ENCODE measurements at regions not wholly inside any gene's neighbourhood (a gene's known extent, or its start where the extent isn't known, plus 50 kb on each side); places are given as distances from the start of the nearest gene placed in this dataset.

DNA sequence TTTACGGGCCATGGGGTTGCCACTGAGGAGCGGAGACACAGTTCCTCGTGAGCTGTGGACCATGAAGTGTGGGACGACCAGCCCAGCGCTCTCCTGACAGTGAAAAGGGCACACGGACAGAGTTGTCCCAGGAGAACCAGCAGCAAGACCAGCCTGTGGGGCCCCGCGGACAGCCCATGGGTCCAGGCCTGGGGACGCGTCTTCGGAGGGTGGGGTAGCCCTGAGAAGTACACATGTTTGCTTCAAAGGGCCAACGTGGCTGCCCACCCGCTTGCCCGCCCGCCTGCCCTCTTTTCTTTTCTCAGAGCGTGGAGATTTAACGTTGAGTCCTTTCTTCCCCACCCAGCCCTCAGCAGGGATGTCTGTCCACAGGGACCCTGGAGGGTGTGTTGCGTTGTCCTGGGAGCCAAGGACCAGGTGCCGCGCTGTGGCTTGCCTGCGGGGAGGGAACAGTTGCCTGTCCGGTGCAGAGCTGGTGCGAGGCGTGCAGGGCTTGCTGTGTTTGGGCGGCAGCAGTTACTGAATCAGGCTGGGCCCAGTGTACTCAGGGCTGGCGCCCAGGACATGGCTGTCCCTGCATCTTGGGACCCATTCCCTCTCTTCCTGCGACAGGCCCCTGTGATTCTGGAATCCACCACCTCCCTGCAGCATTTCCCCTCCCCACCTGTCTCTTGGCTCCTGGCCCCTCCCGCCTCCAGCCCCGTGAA lies 120.1 kb upstream of the HDAC4 start:
- no peak for DNase-seq

DNA sequence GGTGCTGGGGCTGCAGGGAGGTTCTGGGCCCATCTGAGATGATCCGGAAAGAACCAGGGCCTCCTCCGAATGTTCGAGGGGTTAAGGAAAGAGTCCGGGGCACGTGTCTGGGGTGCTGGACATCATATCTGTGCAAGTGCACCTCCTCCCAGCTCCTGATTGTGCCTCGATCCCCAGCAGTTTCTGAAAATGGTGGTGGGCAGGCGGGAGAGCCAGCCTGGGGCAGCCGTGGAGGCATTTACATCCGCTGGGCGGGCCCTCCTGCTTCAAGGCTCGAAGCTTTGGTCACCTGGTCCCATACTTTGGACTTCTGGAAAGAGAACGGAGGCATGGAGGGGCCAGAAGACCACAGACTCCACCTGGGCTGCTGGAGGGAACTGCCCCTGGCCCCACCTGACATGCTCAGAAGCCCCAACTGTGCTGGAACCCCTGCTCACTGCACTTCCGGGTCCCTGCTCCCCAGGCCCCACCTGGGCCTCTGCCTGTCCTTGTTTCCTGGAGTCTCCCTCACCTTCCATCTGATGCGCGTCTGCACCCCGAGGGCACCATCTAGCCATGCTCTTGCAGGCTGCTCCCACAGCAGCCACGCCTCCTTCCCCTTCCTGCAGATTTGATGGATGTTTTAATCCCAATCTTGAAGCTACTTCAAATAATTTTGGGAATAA lies 119.2 kb upstream of the HDAC4 start:
- no peak for DNase-seq

DNA sequence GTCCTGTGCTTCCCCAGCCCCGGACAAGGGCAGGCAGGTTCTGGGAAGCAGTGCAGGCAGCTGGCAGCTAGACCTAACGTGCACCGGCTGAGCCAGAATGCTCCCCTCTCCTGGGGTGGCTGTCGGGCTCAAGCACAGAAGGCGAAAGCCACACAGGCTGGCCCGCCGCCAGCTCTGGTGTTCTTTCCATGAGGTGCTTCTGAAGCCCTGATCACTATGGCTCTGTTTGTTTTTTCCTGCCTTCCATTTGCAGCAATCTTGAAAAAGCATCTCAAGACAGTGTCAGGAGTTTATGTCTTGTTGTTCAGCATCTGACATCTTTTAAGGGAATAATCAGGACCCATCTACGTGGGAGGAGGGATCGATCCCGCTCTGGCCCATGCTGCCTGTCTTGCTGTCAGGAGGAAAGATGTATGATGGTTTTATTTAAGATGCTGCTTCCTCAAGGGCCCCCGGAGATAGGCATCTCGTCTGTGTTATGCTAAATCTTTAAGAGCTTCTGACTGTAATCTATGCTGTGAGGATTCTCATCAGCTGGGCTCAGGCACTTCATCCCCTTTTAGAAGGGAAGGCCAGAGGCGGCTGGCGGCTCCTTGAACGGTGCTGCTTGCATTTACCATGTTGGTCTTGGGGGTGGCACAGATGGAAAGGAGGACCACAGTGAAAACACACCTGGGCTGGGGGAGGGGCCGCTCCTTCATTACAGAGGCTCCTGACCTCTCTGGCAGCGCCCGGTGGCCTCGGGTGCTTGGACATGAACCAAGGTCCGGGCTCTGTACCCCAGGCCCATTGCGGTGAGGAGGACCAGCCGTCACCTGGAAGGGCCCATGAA lies 118.5 kb upstream of the HDAC4 start:
- DNase-seq: peak; percentile 46

DNA sequence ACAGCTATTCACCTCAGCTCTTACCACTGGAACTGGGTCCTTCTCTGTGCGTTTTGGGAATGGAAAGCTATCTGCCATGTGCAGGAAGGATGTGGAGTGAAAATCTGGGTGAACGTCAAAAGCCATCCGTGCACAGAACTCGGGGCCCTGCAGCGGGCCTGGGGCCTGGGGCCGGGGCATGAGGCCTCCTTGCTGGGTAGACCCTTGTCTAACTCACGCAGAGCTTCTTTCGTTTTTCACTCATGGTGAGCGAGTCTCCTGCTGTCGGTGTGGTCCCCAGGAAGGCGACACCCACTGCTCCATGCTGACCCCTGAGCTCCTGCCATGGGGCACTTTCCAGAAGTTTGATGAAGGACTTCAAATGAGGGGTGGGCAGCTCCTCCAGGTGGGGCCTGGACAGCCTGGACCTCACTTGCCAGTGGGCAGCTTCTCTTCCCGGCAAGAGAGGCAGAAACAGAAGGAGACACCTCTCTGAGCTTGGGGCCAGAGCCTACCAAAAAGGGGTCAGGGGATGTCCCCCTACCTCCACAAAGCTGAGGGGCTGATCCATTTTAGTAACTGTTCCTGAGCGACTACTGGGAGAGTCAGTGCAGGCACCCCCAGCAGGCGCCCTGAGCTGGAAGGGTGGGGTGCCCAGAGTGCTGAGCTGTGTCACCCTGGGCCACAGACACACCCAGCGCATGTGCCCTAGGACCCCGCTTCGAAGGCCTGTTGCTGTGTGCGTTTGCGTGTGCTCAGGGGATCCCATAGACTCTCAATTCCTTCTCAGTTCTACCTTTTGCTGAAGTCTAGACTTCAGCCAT lies 117.7 kb upstream of the HDAC4 start:
- no peak for DNase-seq

DNA sequence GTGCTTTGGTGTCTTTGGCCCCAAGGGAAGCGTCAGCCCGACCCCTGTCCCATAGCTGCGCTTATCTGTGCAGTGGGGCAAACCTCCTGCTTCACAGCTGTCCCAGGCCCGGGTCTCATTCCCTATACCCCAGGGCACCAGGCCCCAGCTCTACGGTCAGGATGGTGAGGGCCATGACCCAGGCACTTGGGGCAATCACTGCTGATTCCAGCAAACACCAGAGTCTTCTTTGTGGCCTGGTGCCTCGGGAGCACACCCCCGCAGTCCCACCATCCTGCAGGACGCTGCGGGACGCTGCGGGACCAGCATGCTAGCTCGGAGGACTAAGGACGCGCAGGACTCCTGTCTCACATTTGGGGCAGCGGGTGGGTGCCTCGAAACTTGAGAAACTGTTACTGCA lies 116.9 kb upstream of the HDAC4 start:
- no peak for DNase-seq

DNA sequence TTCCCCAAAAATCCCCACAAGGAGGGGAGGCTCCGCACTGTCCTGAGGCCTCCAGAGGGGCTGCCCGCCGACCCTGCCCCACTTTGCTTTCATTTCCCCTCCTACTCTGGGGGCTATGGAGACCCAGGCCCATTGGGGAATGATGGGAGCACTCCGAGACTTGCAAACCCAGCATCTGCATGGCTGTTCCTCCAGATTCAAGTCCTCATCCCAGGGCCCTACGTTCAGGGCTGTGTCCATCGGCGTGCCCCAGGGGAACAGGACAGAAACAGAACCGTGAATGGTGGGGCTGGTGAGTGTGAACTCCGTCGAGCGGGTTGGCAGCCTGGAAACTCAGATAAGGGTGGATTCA lies 116.1 kb upstream of the HDAC4 start:
- no peak for DNase-seq

DNA sequence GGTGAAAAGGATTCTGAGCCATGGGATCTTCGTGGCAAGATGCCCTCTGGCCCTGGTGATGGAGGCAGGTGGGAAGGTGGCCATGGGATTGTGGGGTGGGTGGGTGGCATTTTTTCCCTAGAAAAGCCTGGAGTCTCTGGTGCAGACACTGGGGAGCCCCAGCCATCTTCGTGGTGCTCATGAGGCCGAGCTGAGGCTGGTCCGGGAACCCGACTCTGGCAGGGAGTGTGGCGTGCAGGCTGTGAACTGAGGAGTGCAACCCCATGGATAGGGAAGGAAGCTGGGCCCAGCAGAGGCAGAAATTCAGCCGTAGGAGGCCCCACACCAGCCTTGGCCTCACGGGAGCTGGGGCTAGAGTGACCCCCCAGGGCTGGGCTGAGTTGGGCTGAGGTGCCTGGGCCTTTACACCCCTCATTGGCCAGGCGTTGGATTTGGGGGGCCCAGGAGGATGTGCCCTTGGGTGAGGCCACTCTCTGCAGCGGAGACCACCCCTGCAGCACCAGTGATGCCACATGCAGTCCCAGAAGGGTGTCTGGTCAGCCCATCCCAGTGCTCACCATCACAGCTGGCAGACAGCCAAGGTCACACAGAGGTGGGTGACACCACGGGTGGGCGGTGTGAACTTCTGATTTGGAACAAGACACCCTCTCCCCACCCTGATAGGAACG lies 115.6 kb upstream of the HDAC4 start:
- DNase-seq: no peak

DNA sequence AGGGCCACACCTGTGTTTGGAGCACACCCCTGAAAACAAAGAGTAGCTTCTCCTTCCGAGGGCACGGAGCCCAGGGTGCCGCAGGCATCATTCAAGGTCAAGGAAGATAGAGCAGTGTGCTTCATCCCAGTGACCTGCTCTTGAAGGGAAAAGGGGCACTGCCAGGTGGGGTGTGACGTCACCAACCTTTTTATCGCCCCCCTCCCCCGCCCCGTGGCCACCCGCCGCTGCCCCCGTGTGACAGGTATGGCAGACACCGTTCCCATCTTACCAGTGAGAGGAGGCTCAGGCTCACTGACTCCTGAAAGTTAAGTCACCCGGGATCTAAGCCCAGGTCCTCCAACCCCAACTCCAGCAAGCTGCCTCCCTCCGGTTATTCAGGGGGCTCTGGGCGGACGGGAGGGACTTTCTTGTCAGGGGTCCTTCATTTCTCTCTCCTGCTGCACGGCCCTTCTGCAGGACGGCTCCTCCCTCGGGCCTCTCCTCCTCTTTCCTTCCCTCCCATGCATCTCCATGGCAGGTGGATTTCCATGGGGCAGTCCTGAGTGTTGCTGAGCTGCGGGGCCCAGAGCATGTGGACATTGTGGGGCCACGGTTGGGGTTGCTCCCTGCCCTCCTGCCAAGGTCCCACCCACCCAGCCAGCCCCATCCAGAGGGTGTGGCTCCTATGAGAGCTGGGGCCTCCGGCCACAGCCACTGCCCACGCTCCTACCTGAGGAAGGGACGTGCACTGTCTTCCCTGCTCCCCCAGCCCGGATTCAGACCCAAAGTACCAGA lies 114.1 kb upstream of the HDAC4 start:
- no peak for DNase-seq

DNA sequence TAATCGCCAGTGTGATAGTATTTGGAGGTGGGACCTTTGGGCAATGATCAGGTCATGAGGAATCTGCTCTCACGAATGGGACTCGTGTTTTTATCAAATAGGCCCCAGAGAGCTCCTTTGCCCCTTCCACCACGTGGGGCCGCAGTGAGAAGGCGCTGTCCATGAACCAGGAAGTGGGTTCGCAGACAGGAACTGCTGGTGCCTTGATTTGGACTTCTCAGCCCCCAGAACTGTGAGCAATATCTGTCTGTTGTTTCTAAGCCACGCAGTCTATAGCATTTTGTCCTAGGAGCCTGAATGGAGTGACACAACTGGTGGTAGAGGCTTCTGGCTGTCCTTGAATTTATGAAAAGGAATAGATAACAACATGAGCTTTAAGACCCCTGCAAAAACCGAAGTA lies 111.2 kb upstream of the HDAC4 start:
- no peak for DNase-seq

DNA sequence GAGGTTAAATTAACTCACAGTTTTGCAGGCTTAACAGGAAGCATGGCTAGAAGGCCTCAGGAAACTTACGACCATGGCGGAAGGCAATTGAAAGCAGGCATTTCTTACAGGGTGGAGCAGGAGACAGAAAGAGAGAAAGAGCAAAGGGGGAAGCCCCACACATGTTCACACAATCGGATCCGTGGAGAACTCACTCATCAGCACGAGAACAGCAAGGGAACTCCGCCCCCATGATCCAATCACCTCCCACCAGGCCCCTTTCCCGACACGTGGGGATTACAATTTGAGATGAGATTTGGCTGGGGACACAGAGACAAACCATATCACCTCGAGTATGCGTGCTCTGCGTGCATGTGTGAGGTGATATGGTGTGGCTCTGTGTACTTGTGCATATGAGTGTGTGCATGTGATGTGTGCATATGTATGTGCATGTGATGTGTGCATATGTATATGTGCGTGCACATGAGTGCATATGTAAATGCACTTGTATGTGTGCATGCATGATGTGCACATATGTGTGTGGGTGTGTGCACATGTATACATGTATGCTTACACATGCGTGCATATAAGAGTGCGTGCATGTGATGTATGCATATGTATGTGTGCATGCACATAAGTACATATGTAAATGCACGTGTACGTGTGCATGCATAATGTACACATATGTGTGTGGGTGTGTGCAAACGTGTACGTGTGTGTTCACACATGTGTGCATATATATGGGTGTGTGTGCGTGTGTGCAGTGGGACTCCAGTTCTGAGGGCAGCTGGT lies 108.7 kb upstream of the HDAC4 start:
- no peak for DNase-seq

DNA sequence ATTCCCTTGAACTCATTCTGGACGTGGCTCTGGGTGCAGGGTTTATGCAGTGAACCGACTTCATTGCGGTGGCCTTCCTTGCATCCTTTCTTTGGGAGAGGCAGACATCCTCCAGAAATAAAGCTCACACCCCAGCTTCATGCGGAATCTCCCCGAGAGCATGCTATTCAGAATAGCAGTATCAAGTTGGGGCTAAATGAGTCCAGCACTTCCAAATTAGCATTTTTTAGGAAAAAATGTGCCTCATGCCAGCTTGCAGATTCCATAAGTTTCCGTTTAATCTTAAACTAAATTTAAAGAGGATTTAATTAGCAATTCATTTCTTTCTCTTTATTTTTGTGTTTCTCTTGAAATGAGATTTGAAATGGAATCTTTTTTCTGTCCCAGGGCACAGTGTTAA lies 107.4 kb upstream of the HDAC4 start:
- no peak for DNase-seq

DNA sequence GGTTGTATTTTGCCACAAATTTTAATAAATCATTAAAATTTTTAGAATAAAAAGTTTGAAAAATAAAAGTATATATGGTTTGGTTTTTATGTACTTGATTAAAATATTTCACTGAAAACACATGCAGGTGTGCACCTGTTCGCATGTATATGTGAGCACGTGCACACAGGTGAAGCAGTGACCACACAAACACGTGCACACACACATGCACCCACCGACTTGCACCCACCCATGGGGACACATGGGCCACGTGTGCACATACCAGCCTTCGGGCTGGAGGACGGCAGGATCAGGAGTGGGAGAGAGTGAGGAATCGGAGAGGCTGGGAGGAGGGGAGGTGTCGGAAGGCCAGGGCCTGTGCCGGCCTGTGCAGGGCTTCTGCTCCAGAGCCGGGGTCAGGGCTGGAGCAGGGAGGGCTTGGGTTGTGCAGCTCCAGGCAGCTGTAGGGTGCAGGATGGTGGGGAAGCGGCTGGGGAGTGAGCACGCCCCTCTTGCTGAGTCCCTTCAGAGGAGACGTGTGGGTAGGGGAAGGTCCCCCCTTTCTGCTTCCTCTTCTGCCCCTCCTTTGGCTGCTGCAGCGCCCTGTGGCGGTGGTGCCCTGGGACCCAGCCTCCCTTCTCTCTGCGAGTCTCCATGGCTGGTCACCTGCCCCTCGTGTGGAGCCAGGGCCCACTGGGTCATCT lies 106.9 kb upstream of the HDAC4 start:
- DNase-seq: no peak

DNA sequence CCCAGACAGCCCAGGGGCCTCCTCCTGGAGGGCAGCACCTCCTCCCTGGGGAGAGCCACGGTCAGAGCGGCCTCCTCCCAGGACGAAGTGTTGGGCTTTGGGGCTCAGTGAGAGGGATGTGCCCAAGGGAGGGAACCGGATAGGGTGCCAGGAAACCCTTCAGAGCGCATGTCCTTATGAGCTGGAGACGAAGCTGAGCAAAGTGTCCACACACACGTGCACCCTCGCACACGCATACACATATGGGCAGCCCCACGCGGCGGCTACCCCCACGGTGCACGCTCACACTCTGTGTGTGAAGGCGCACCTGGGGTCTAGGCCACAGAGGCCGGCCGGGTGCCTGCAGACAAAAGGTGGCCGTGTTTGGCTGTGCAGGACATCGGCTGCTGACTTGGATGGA lies 106.1 kb upstream of the HDAC4 start:
- no peak for DNase-seq

DNA sequence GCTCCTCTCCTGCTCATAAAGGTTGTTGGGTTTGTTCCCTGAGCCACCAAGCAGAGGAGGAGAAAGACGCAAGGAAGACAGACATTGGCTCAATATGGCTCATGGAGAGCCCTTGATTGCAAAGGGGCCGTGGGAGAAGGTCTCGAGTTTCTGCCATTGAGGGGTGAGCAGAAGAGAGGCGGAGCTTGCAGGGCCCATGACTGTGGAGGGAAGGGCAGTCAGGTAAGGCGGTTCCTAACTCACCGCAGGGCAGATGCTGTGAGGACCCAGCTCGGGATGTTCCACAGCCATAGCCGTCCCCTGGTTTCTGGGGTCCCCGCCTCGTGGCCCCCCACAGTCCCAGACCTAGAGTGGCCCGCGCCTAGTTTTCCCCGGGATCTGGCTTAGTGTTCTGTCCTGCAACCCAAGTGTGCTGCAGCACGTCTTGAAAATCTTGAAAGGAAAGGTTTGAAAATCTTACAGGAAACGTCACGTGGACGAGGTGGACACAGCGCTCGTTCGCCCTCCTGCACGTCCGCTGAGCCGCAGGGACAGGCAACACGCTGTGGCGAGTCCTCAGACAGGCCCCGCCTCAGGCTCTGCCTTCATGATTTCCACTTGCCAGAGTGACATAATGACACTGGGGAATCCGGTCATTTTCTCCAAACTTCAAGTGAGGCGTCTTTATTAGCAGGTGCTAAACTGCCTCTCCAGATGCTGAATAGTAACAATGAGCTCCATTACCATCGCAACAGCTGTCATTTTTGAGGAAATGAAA lies 105.5 kb upstream of the HDAC4 start:
- no peak for DNase-seq

DNA sequence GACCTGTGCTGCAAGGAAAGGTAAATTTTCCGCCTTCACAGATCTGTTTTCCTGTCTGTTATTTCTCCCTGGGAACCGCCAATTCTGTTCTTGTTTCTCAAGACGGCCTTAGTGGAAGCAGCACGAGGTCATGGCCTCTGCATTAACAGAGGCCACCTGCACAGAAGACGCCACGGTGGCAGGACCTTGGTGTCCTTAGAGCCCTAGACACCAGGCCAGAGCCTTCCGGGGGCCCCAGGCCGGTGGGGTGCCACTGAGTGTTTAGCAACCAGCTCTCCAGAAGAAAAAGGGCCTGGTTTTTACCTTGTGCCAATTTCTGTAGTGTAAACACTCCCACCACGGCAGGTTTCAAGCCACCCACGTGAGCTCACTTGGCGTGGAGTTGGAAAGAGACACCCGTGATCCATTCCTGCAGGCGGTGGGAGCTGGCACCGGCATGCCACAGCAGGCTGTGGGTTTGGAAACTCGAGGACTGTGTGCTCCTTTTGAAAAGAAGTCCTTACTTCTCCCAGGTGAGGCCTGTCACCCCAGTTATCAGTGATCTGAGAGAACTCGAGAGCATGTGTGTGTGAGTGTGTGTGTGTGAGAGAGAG lies 103.9 kb upstream of the HDAC4 start:
- no peak for DNase-seq

DNA sequence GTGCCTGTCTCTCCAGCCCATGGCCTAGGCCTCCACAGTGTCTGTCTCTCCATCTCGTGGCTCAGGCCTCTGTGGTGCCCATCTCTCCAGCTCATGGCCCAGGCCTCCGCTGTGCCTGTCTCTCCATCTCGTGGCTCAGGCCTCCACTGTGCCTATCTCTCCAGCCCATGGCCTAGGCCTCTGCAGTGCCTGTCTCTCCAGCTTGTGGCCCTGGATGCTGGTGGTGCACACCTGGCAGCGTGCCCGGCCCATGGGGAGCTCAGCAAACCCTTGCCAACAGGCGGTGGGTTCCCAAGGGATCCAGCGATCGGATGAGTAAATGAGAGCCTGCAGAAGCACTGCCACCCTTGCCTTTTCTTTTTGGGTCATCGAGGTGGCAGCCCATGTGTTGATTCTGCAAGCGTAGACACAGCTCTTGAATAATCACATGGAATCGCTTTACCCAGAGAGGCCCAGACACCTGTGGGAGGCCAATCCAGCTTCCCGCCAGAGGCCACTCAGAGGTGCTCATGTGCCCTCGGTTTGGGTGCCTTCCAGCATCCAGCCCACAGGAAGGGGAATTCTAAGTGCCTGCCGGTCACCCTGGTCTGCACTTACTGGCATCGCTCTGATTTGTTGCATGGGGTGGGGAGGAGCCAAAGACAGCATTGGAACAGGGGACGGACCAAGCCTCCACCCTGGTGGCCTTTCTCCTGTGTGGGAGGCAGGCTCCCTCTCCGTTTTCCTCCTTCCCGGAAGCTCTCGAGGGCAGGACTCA lies 101.8 kb upstream of the HDAC4 start:
- no peak for DNase-seq

DNA sequence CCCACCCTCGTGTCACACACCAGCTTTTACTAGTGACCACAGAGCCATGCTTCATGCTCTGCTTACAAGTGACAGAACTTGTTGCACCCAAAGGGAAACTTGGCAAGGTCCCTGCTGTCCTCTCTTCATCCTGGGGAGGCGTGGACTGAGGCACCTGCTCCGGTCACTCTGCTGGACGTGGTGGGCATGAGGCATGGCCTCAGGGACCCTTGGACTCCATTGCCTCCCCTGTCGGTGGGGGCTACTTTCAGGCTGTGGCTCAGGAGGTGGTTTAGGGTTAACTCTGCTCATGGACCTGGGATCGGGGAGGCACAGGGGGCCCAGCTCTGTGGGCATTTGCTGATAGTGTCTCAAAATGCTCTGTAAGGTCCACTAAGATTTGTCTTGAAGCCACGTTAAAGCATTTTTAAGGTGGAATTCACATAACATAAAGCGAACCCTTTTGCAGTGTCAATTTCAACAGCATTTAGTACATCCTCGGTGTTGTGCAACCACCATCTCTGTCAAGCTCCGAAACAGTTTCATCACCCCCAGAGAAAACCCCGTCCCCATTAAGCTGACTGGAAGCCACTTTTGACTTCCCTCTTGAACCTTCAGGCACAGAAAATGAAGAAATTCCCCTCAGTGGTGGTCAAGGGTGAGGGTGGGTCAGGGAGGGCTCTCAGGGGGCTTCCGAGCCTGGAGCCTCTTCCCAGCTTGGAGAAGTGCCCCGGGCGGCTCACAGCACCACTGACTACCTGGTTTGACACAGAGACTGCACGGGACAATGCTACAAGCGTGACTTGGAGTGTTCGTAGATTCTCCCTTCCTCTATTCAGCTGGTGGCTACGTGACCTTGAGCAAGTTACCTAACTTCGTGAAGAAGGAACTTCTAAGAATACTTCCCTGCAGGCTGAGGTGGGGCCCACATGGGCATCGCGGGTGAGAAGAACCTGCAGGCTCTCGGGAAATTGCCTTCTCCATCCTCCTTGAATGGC lies 100.0 kb upstream of the HDAC4 start:
- DNase-seq: no peak

All from femur (tissue), 1 donor.